ENCODE measurements at regions not wholly inside any gene's neighbourhood (a gene's known extent, or its start where the extent isn't known, plus 50 kb on each side); places are given as distances from the start of the nearest gene placed in this dataset.
"Not testable (repeated sequence)": the region's sequence is repeated elsewhere in the genome, so short reads cannot be mapped to it uniquely, and the experiment has no call there.

- no peaks in the 10 kb centered on the region for H3K36me3 ChIP-seq (ENCODE audit: insufficient read depth, low read length)
- H3K9me3 ChIP-seq (ENCODE audit: low read length) = no peaks in the 10 kb centered on the region
- H3K9me2 ChIP-seq (ENCODE audit: insufficient read depth, low read length) = no peaks in the 10 kb centered on the region
- no peaks in the 10 kb centered on the region for H4K20me1 ChIP-seq (ENCODE audit: insufficient read depth, low read length)
- intact Hi-C loops (cut with micrococcal nuclease; ENCODE audit: unreplicated experiment) = no loop called here
- ChIA-PET POLR2A (no interaction called here), CTCF (ENCODE audit: unreplicated experiment) (no interaction called here)
- H3K4me3 ChIP-seq (ENCODE audit: low read depth, low read length, poor library complexity, severe bottlenecking) = no peak overlapping the region
- H3K27ac ChIP-seq (ENCODE audit: low read depth, low read length, poor library complexity, severe bottlenecking) = no peak overlapping the region
- no peaks in the 10 kb centered on the region for H3K79me2 ChIP-seq (ENCODE audit: insufficient read depth, low read depth, low read length)
- DNase-seq (ENCODE audit: low spot score) = no peak
- no peak overlapping the region for H2AFZ ChIP-seq (ENCODE audit: low read length)
- no peak overlapping the region for H3K4me2 ChIP-seq (ENCODE audit: low read length)
- no peaks in the 10 kb centered on the region for H3K4me1 ChIP-seq (ENCODE audit: insufficient read depth, low read length, poor library complexity, severe bottlenecking)
- no TSS peak for BruUV-seq (replicated peaks)
- TF ChIP-seq CTCF (conservative IDR thresholded peaks at IDR 0.05; ENCODE audit: low read length) = no peak
- no peak for TF ChIP-seq EZH2phosphoT487 (IDR thresholded peaks at IDR 0.05; ENCODE audit: borderline replicate concordance, low read depth, low read length)
These were observed 187.1 kb upstream of the SEMA3E start for GRCh38 chr7:83836028-83836427.

- CTCF ChIA-PET (ENCODE audit: unreplicated experiment) = no interaction called here
- Histone ChIP-seq H2AFZ (ENCODE audit: low read length) (no peak overlapping the region), H3K9me2 (ENCODE audit: insufficient read depth, low read length) (no peaks in the 10 kb centered on the region), H3K4me2 (ENCODE audit: low read length) (no peak overlapping the region), H4K20me1 (ENCODE audit: insufficient read depth, low read length) (no peaks in the 10 kb centered on the region), H3K36me3 (ENCODE audit: insufficient read depth, low read length) (no peaks in the 10 kb centered on the region), H3K27ac (ENCODE audit: low read depth, low read length, poor library complexity, severe bottlenecking) (no peak overlapping the region), H3K4me3 (ENCODE audit: low read depth, low read length, poor library complexity, severe bottlenecking) (no peak overlapping the region), H3K79me2 (ENCODE audit: insufficient read depth, low read depth, low read length) (no peaks in the 10 kb centered on the region), H3K4me1 (ENCODE audit: insufficient read depth, low read length, poor library complexity, severe bottlenecking) (no peaks in the 10 kb centered on the region), H3K9me3 (ENCODE audit: low read length) (no peaks in the 10 kb centered on the region)
- TF ChIP-seq EZH2phosphoT487 (IDR thresholded peaks at IDR 0.05; ENCODE audit: borderline replicate concordance, low read depth, low read length) = no peak
- no peak for TF ChIP-seq CTCF (conservative IDR thresholded peaks at IDR 0.05; ENCODE audit: low read length)
- DNase-seq (ENCODE audit: low spot score) = no peak
- BruUV-seq (replicated peaks) = no TSS peak
- intact Hi-C loops (cut with micrococcal nuclease; ENCODE audit: unreplicated experiment) = no loop called here
- POLR2A ChIA-PET = no interaction called here
These were observed 186.5 kb upstream of the SEMA3E start for GRCh38 chr7:83835424-83835823.

- H4K20me1 ChIP-seq (ENCODE audit: insufficient read depth, low read length); H3K36me3 ChIP-seq (ENCODE audit: insufficient read depth, low read length); H3K4me2 ChIP-seq (ENCODE audit: low read length); H3K9me2 ChIP-seq (ENCODE audit: insufficient read depth, low read length); CTCF ChIA-PET (ENCODE audit: unreplicated experiment); H2AFZ ChIP-seq (ENCODE audit: low read length); intact Hi-C loops (cut with micrococcal nuclease; ENCODE audit: unreplicated experiment); H3K9me3 ChIP-seq (ENCODE audit: low read length); H3K4me1 ChIP-seq (ENCODE audit: insufficient read depth, low read length, poor library complexity, severe bottlenecking); POLR2A ChIA-PET; BruUV-seq (replicated peaks); H3K4me3 ChIP-seq (ENCODE audit: low read depth, low read length, poor library complexity, severe bottlenecking); H3K79me2 ChIP-seq (ENCODE audit: insufficient read depth, low read depth, low read length); DNase-seq (ENCODE audit: low spot score); H3K27ac ChIP-seq (ENCODE audit: low read depth, low read length, poor library complexity, severe bottlenecking): not testable (repeated sequence)
These were observed 184.8 kb upstream of the SEMA3E start for GRCh38 chr7:83833721-83834120.
